OCI-LY3 (cell line): ENCODE measurements at regions not wholly inside any gene's neighbourhood (a gene's known extent, or its start where the extent isn't known, plus 50 kb on each side); places are given as distances from the start of the nearest gene placed in this dataset.

ENCODE experiments used
- H2AFZ ChIP-seq: fragments of 200-600, 300-600 bp; shearing (Covaris generic); 2 replicates; pipeline ENCODE4 v1.6.0; 2014; ENCODE audit warnings: antibody characterized with exemption, low read depth, low read length
- H3K27ac ChIP-seq: fragments of 200-600, 300-600 bp; sonication (generic); 2 replicates; pipeline ENCODE4 v1.5.1; 2014; ENCODE audit warnings: mild to moderate bottlenecking, low read length, moderate library complexity, mixed read lengths
- H3K27me3 ChIP-seq: fragments of 200-600, 300-600 bp; sonication (generic); 2 replicates; pipeline ENCODE4 v1.6.1; 2014; ENCODE audit warnings: low read depth, low read length, mixed read lengths
- H3K36me3 ChIP-seq: fragments of 200-600, 300-600 bp; sonication (generic); replicated peaks from 2 replicates; pipeline ENCODE3; 2014; ENCODE audit warnings: low read depth, low read length, mixed read lengths
- H3K4me1 ChIP-seq: fragments of 300-600, 200-600 bp; sonication (generic); 2 replicates; pipeline ENCODE4 v1.6.1; 2014; ENCODE audit warnings: low read length, mixed read lengths
- H3K4me2 ChIP-seq: fragments of 200-600, 300-600 bp; sonication (generic); 2 replicates; pipeline ENCODE4 v1.6.1; 2014; ENCODE audit warnings: low read length, mixed read lengths
- H3K4me3 ChIP-seq: fragments of 300-600, 200-600 bp; sonication (generic); 2 replicates; pipeline ENCODE4 v1.5.1; 2014; ENCODE audit warnings: antibody characterized with exemption, mild to moderate bottlenecking, low read length, moderate library complexity
- H3K79me2 ChIP-seq: fragments of 300-600, 200-600 bp; shearing (Covaris generic); 2 replicates; pipeline ENCODE4 v1.6.1; 2014; ENCODE audit warnings: mild to moderate bottlenecking, low read length, mixed read lengths
- H3K9ac ChIP-seq: fragments of 300-600, 200-600 bp; shearing (Covaris generic); 2 replicates; pipeline ENCODE4 v1.6.0; 2014; ENCODE audit warnings: mild to moderate bottlenecking, low read length, moderate library complexity
- H3K9me3 ChIP-seq: fragments of 200-600, 300-600 bp; shearing (Covaris generic); 2 replicates; pipeline ENCODE4 v1.6.1; 2014; ENCODE audit warnings: low read length, mixed read lengths; ENCODE audit not compliant: insufficient read depth
- H4K20me1 ChIP-seq: fragments of 200-600, 300-600 bp; sonication (generic); 2 replicates; pipeline ENCODE4 v1.6.1; 2016; ENCODE audit warnings: low read length, mixed read lengths; ENCODE audit not compliant: insufficient read depth
- CTCF ChIP-seq: fragments of 200-600, 300-600 bp; sonication (generic); IDR thresholded peaks from 2 replicates; pipeline ENCODE4 v1.5.1; 2014; ENCODE audit warnings: antibody characterized with exemption, low read length, low read depth
- EZH2phosphoT487 ChIP-seq: fragments of 200-600 bp; shearing (Covaris generic); IDR thresholded peaks from 2 replicates; pipeline ENCODE4 v1.6.1; 2018; ENCODE audit warnings: antibody characterized with exemption, mixed run types, low read depth

GRCh38 chr4:114187592-114187991, 208.1 kb upstream of the ARSJ start:
- H3K4me2 ChIP-seq, result no peak overlapping the region
- no peaks in the 10 kb centered on the region for H3K4me1 ChIP-seq
- no peak overlapping the region for H3K27ac ChIP-seq
- no peaks in the 10 kb centered on the region for H3K36me3 ChIP-seq
- no peaks in the 10 kb centered on the region for H3K79me2 ChIP-seq
- H3K27me3 ChIP-seq, result no peaks in the 10 kb centered on the region
- H3K4me3 ChIP-seq, result no peak overlapping the region
- TF ChIP-seq CTCF, result no peak
- TF ChIP-seq EZH2phosphoT487, result no peak
- H3K9me3 ChIP-seq, result 0 out of 2 replicates have a peak, but pooled peaks cover 3% of the 10 kb centered on the region
- no peaks in the 10 kb centered on the region for H4K20me1 ChIP-seq
- H2AFZ ChIP-seq, result no peak overlapping the region
- no peak overlapping the region for H3K9ac ChIP-seq

- TF ChIP-seq CTCF (no peak), EZH2phosphoT487 (no peak)
- no peak overlapping the region for H3K4me2 ChIP-seq
- H4K20me1 ChIP-seq, result no peaks in the 10 kb centered on the region
- no peaks in the 10 kb centered on the region for H3K79me2 ChIP-seq
- no peak overlapping the region for H3K9ac ChIP-seq
- no peaks in the 10 kb centered on the region for H3K9me3 ChIP-seq
- H3K27ac ChIP-seq, result no peak overlapping the region
- no peaks in the 10 kb centered on the region for H3K4me1 ChIP-seq
- H3K27me3 ChIP-seq, result no peaks in the 10 kb centered on the region
- no peaks in the 10 kb centered on the region for H3K36me3 ChIP-seq
- H3K4me3 ChIP-seq, result no peak overlapping the region
- H2AFZ ChIP-seq, result no peak overlapping the region
Measured at GRCh38 chr4:114191496-114191895, 212.0 kb upstream of the ARSJ start.

- Histone ChIP-seq H3K4me1 (no peaks in the 10 kb centered on the region), H3K4me3 (no peak overlapping the region), H3K9ac (no peak overlapping the region), H3K36me3 (no peaks in the 10 kb centered on the region), H3K27me3 (no peaks in the 10 kb centered on the region), H4K20me1 (no peaks in the 10 kb centered on the region), H3K4me2 (no peak overlapping the region), H3K79me2 (no peaks in the 10 kb centered on the region), H2AFZ (no peak overlapping the region), H3K27ac (no peak overlapping the region), H3K9me3 (no peaks in the 10 kb centered on the region)
- no peak for TF ChIP-seq CTCF
- no peak for TF ChIP-seq EZH2phosphoT487
Measured at GRCh38 chr4:114192854-114193253, 213.4 kb upstream of the ARSJ start.

- Histone ChIP-seq H3K27ac (no peak overlapping the region), H3K4me1 (no peaks in the 10 kb centered on the region), H3K27me3 (no peaks in the 10 kb centered on the region), H3K4me2 (no peak overlapping the region), H3K79me2 (no peaks in the 10 kb centered on the region), H4K20me1 (no peaks in the 10 kb centered on the region), H3K9me3 (no peaks in the 10 kb centered on the region), H3K9ac (no peak overlapping the region), H2AFZ (no peak overlapping the region), H3K4me3 (no peak overlapping the region), H3K36me3 (no peaks in the 10 kb centered on the region)
- TF ChIP-seq CTCF (no peak), EZH2phosphoT487 (no peak)
Measured at GRCh38 chr4:114193624-114194399, 214.4 kb upstream of the ARSJ start.
